Nephron (organoid): ENCODE measurements at regions not wholly inside any gene's neighbourhood (a gene's known extent, or its start where the extent isn't known, plus 50 kb on each side); places are given as distances from the start of the nearest gene placed in this dataset.

Experiments
- H3K27ac Mint-ChIP-seq, 3 experiments: 2 replicates each; pipeline ENCODE4 v1.8.0; 2020; ENCODE audit warnings: mixed read lengths in 3 of 3, mild to moderate bottlenecking in 2 of 3, moderate library complexity in 1 of 3
- H3K27me3 Mint-ChIP-seq: 2 replicates; pipeline ENCODE4 v1.8.0; 2021; ENCODE audit warnings: low read depth, mild to moderate bottlenecking, moderate library complexity, mixed read lengths
- H3K36me3 Mint-ChIP-seq: 2 replicates; pipeline ENCODE4 v1.8.0; 2020; ENCODE audit warnings: low read depth, mixed read lengths
- H3K4me1 Mint-ChIP-seq: 2 replicates; pipeline ENCODE4 v1.8.0; 2020; ENCODE audit warnings: mixed read lengths
- H3K4me3 Mint-ChIP-seq, 3 experiments: 2 replicates each; pipeline ENCODE4 v1.8.0; 2020; ENCODE audit warnings: mild to moderate bottlenecking in 3 of 3, mixed read lengths in 3 of 3, moderate library complexity in 2 of 3
- H3K9me3 Mint-ChIP-seq: 2 replicates; pipeline ENCODE4 v1.8.0; 2020; ENCODE audit warnings: mixed read lengths
- CTCF ChIP-seq, 3 experiments: fragments of 200-600 bp; sonication (generic); IDR thresholded peaks; one replicate each; pipeline ENCODE4 v1.5.0; 2021; ENCODE audit warnings: antibody characterized with exemption in 3 of 3; ENCODE audit not compliant: unreplicated experiment in 3 of 3

GRCh38 chr9:99282406-99282805 is 60.3 kb downstream of the SEC61B start:
- no peaks in the 10 kb centered on the region for H3K27me3 Mint-ChIP-seq
- TF ChIP-seq CTCF (IDR thresholded peaks at IDR 0.05; ENCODE audit: unreplicated experiment in 3 of 3): no peak
- H3K4me3 Mint-ChIP-seq: no peak overlapping the region
- H3K36me3 Mint-ChIP-seq: no peaks in the 10 kb centered on the region
- H3K4me1 Mint-ChIP-seq: no peaks in the 10 kb centered on the region
- no peaks in the 10 kb centered on the region for H3K9me3 Mint-ChIP-seq
- no peak overlapping the region for H3K27ac Mint-ChIP-seq

GRCh38 chr9:99285965-99286364 is 63.9 kb downstream of the SEC61B start:
- H3K4me1 Mint-ChIP-seq: no peaks in the 10 kb centered on the region
- no peaks in the 10 kb centered on the region for H3K36me3 Mint-ChIP-seq
- no peak overlapping the region for H3K4me3 Mint-ChIP-seq
- no peaks in the 10 kb centered on the region for H3K9me3 Mint-ChIP-seq
- H3K27me3 Mint-ChIP-seq: no peaks in the 10 kb centered on the region
- H3K27ac Mint-ChIP-seq: no peak overlapping the region
- no peak for TF ChIP-seq CTCF (IDR thresholded peaks at IDR 0.05; ENCODE audit: unreplicated experiment in 3 of 3)

- TF ChIP-seq CTCF (IDR thresholded peaks at IDR 0.05; ENCODE audit: unreplicated experiment in 3 of 3): no peak
- H3K9me3 Mint-ChIP-seq: no peaks in the 10 kb centered on the region
- H3K27ac Mint-ChIP-seq: no peak overlapping the region
- H3K4me1 Mint-ChIP-seq: no peaks in the 10 kb centered on the region
- H3K4me3 Mint-ChIP-seq: no peak overlapping the region
- H3K27me3 Mint-ChIP-seq: no peaks in the 10 kb centered on the region
- no peaks in the 10 kb centered on the region for H3K36me3 Mint-ChIP-seq
Observed at GRCh38 chr9:99286536-99286935, 64.5 kb downstream of the SEC61B start.

- no peak overlapping the region for H3K27ac Mint-ChIP-seq
- H3K4me3 Mint-ChIP-seq: no peak overlapping the region
- H3K9me3 Mint-ChIP-seq: no peaks in the 10 kb centered on the region
- H3K36me3 Mint-ChIP-seq: no peaks in the 10 kb centered on the region
- H3K27me3 Mint-ChIP-seq: no peaks in the 10 kb centered on the region
- H3K4me1 Mint-ChIP-seq: no peaks in the 10 kb centered on the region
- TF ChIP-seq CTCF (IDR thresholded peaks at IDR 0.05; ENCODE audit: unreplicated experiment in 3 of 3): no peak
Observed at GRCh38 chr9:99287641-99288040, 65.6 kb downstream of the SEC61B start.

- H3K27me3 Mint-ChIP-seq: no peaks in the 10 kb centered on the region
- no peak overlapping the region for H3K27ac Mint-ChIP-seq
- no peaks in the 10 kb centered on the region for H3K4me1 Mint-ChIP-seq
- no peak for TF ChIP-seq CTCF (IDR thresholded peaks at IDR 0.05; ENCODE audit: unreplicated experiment in 3 of 3)
- H3K36me3 Mint-ChIP-seq: no peaks in the 10 kb centered on the region
- no peaks in the 10 kb centered on the region for H3K9me3 Mint-ChIP-seq
- H3K4me3 Mint-ChIP-seq: no peak overlapping the region
Observed at GRCh38 chr9:99288830-99289229, 66.7 kb downstream of the SEC61B start.

- H3K4me1 Mint-ChIP-seq: no peaks in the 10 kb centered on the region
- H3K4me3 Mint-ChIP-seq: no peak overlapping the region
- H3K36me3 Mint-ChIP-seq: no peaks in the 10 kb centered on the region
- peaks cover 8% of the 10 kb centered on the region for H3K27me3 Mint-ChIP-seq
- no peaks in the 10 kb centered on the region for H3K9me3 Mint-ChIP-seq
- H3K27ac Mint-ChIP-seq: no peak overlapping the region
- TF ChIP-seq CTCF (IDR thresholded peaks at IDR 0.05; ENCODE audit: unreplicated experiment in 3 of 3): no peak
Observed at GRCh38 chr9:99294850-99295461, 72.9 kb downstream of the SEC61B start.
